HG03442 (cell line): ENCODE measurements at regions not wholly inside any gene's neighbourhood (a gene's known extent, or its start where the extent isn't known, plus 50 kb on each side); places are given as distances from the start of the nearest gene placed in this dataset.

Experiments
- ATAC-seq: cut with Tn5 transposase; IDR thresholded peaks from one replicate; pipeline ENCODE4 v1.9.1; 2021; ENCODE audit warnings: mild to moderate bottlenecking, moderate library complexity; ENCODE audit not compliant: unreplicated experiment

GRCh38 chr3:115324056-115324455, 177.0 kb upstream of the ZBTB20 start:
- no peak for ATAC-seq

GRCh38 chr3:115325539-115325938, 178.5 kb upstream of the ZBTB20 start:
- ATAC-seq: no peak

GRCh38 chr3:115330430-115330829, 183.3 kb upstream of the ZBTB20 start:
- ATAC-seq: no peak

GRCh38 chr3:115332998-115333397, 185.9 kb upstream of the ZBTB20 start:
- no peak for ATAC-seq

- no peak for ATAC-seq
These were observed 189.7 kb upstream of the ZBTB20 start for GRCh38 chr3:115336836-115337235.

GRCh38 chr3:115340586-115340985, 193.5 kb upstream of the ZBTB20 start:
- no peak for ATAC-seq

GRCh38 chr3:115341208-115341607, 194.1 kb upstream of the ZBTB20 start:
- no peak for ATAC-seq

- ATAC-seq: no peak
These were observed 200.6 kb upstream of the ZBTB20 start for GRCh38 chr3:115347737-115348136.

GRCh38 chr3:115348412-115348811, 201.3 kb upstream of the ZBTB20 start:
- no peak for ATAC-seq

GRCh38 chr3:115348951-115349745, 202.1 kb upstream of the ZBTB20 start:
- no peak for ATAC-seq

GRCh38 chr3:115350606-115351005, 203.5 kb upstream of the ZBTB20 start:
- ATAC-seq: no peak

GRCh38 chr3:115351193-115351592, 204.1 kb upstream of the ZBTB20 start:
- ATAC-seq: no peak

- no peak for ATAC-seq
These were observed 206.9 kb upstream of the ZBTB20 start for GRCh38 chr3:115354010-115354409.

GRCh38 chr3:115357456-115357855, 210.4 kb upstream of the ZBTB20 start:
- no peak for ATAC-seq

- ATAC-seq: peak; percentile 99
These were observed 212.4 kb upstream of the ZBTB20 start for GRCh38 chr3:115359536-115359935.

- ATAC-seq: no peak
These were observed 214.7 kb upstream of the ZBTB20 start for GRCh38 chr3:115361806-115362205.

- ATAC-seq: no peak
These were observed 216.0 kb upstream of the ZBTB20 start for GRCh38 chr3:115363071-115363470.

GRCh38 chr3:115369021-115369420, 221.9 kb upstream of the ZBTB20 start:
- no peak for ATAC-seq

- no peak for ATAC-seq
These were observed 228.3 kb upstream of the ZBTB20 start for GRCh38 chr3:115375362-115375761.

- no peak for ATAC-seq
These were observed 233.9 kb upstream of the ZBTB20 start for GRCh38 chr3:115380883-115381572.

- ATAC-seq: no peak
These were observed 234.5 kb upstream of the ZBTB20 start for GRCh38 chr3:115381573-115381912.

- ATAC-seq: no peak
These were observed 234.8 kb upstream of the ZBTB20 start for GRCh38 chr3:115381931-115382330.
